ENCODE measurements at regions not wholly inside any gene's neighbourhood (a gene's known extent, or its start where the extent isn't known, plus 50 kb on each side); places are given as distances from the start of the nearest gene placed in this dataset.

DNA sequence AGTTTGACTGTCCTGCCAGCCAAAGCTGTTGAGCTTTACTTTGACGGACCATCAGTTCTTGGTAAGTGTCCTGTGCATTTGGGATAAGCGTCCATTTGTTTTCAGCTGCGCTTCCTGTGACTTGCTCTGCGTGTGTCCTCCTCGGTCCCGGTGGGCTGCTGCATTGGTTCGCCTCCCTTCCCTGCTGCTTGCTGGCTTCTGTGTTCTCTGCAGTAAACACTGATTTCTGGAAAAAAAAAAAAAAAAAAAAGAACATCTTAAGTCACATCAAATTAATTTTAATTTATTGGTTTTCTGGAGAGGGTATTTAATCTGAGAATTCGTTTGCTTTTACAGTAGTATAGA, 264.1 kb downstream of the SEC23A start:
- TF ChIP-seq, protein P1, sequence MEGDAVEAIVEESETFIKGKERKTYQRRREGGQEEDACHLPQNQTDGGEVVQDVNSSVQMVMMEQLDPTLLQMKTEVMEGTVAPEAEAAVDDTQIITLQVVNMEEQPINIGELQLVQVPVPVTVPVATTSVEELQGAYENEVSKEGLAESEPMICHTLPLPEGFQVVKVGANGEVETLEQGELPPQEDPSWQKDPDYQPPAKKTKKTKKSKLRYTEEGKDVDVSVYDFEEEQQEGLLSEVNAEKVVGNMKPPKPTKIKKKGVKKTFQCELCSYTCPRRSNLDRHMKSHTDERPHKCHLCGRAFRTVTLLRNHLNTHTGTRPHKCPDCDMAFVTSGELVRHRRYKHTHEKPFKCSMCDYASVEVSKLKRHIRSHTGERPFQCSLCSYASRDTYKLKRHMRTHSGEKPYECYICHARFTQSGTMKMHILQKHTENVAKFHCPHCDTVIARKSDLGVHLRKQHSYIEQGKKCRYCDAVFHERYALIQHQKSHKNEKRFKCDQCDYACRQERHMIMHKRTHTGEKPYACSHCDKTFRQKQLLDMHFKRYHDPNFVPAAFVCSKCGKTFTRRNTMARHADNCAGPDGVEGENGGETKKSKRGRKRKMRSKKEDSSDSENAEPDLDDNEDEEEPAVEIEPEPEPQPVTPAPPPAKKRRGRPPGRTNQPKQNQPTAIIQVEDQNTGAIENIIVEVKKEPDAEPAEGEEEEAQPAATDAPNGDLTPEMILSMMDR (IDR thresholded peaks at IDR 0.05; ENCODE audit: poor library complexity) = no peak
- TF ChIP-seq EZH2 (IDR thresholded peaks at IDR 0.05; ENCODE audit: borderline replicate concordance) (no peak), EZH2phosphoT487 (IDR thresholded peaks at IDR 0.05; ENCODE audit: low read depth, severe bottlenecking, unreplicated experiment) (no peak)
